Activated CD4-positive, alpha-beta T cell treated with anti-CD3 and anti-CD28 coated beads, Interleukin-2, amount 50 U/mL, for 48 hours (primary cell): ENCODE measurements at regions not wholly inside any gene's neighbourhood (a gene's known extent, or its start where the extent isn't known, plus 50 kb on each side); places are given as distances from the start of the nearest gene placed in this dataset.
A peak's percentile ranks its signal among the peaks of the same experiment; 100 is the strongest.

Experiments used
- DNase-seq, 2 experiments: peaks; one replicate each; pipeline ENCODE4 v3.0.0-alpha.2; 2020

- DNase-seq, result peak; percentile 39 to 54
These were observed 173.9 kb upstream of the SP4 start for GRCh38 chr7:21253740-21254687.

GRCh38 chr7:21256310-21256877 lies 171.5 kb upstream of the SP4 start:
- DNase-seq, result peak in 1 of 2 experiments; percentile 5

GRCh38 chr7:21260939-21261338 lies 166.9 kb upstream of the SP4 start:
- DNase-seq, result no peak

- peak; percentile 36 to 47 for DNase-seq
These were observed 166.0 kb upstream of the SP4 start for GRCh38 chr7:21261627-21262594.

- DNase-seq, result no peak
These were observed 158.9 kb upstream of the SP4 start for GRCh38 chr7:21269021-21269420.

GRCh38 chr7:21276471-21277035 lies 151.3 kb upstream of the SP4 start:
- DNase-seq, result no peak

- no peak for DNase-seq
These were observed 148.9 kb upstream of the SP4 start for GRCh38 chr7:21278944-21279343.

- DNase-seq, result no peak
These were observed 146.7 kb upstream of the SP4 start for GRCh38 chr7:21281193-21281592.

- DNase-seq, result no peak
These were observed 134.1 kb upstream of the SP4 start for GRCh38 chr7:21293771-21294170.

- no peak for DNase-seq
These were observed 128.1 kb upstream of the SP4 start for GRCh38 chr7:21299766-21300165.

GRCh38 chr7:21300692-21301091 lies 127.2 kb upstream of the SP4 start:
- DNase-seq, result no peak

- no peak for DNase-seq
These were observed 123.0 kb upstream of the SP4 start for GRCh38 chr7:21304808-21305375.

- no peak for DNase-seq
These were observed 122.2 kb upstream of the SP4 start for GRCh38 chr7:21305455-21306235.

- no peak for DNase-seq
These were observed 112.9 kb upstream of the SP4 start for GRCh38 chr7:21314954-21315353.

- DNase-seq, result no peak
These were observed 109.6 kb upstream of the SP4 start for GRCh38 chr7:21317966-21318915.

GRCh38 chr7:21318916-21319270 lies 109.0 kb upstream of the SP4 start:
- DNase-seq, result no peak

- DNase-seq, result no peak
These were observed 101.6 kb upstream of the SP4 start for GRCh38 chr7:21326241-21326640.

- no peak for DNase-seq
These were observed 101.0 kb upstream of the SP4 start for GRCh38 chr7:21326921-21327320.

- no peak for DNase-seq
These were observed 100.2 kb upstream of the SP4 start for GRCh38 chr7:21327422-21328409.
